Right ventricle myocardium inferior (tissue), 1 donor: ENCODE measurements at regions not wholly inside any gene's neighbourhood (a gene's known extent, or its start where the extent isn't known, plus 50 kb on each side); places are given as distances from the start of the nearest gene placed in this dataset.

Experiments used
- ATAC-seq: fragments of 200-7000 bp; cut with Tn5 transposase; one replicate; pipeline ENCODE4 v1.9.1; 2020; ENCODE audit warnings: mild to moderate bottlenecking, moderate library complexity
- DNase-seq: peaks from one replicate; pipeline ENCODE4 v3.0.0; 2021; ENCODE audit errors: missing footprints
- intact Hi-C: fragments of 100-400 bp; cut with DNase I; formaldehyde crosslinking; loops from one replicate; pipeline ENCODE4 v1.11.0; 2022
- donor health status: DM: no; HTN: yes; CAD: no; lungs with severe emphysema.

DNA sequence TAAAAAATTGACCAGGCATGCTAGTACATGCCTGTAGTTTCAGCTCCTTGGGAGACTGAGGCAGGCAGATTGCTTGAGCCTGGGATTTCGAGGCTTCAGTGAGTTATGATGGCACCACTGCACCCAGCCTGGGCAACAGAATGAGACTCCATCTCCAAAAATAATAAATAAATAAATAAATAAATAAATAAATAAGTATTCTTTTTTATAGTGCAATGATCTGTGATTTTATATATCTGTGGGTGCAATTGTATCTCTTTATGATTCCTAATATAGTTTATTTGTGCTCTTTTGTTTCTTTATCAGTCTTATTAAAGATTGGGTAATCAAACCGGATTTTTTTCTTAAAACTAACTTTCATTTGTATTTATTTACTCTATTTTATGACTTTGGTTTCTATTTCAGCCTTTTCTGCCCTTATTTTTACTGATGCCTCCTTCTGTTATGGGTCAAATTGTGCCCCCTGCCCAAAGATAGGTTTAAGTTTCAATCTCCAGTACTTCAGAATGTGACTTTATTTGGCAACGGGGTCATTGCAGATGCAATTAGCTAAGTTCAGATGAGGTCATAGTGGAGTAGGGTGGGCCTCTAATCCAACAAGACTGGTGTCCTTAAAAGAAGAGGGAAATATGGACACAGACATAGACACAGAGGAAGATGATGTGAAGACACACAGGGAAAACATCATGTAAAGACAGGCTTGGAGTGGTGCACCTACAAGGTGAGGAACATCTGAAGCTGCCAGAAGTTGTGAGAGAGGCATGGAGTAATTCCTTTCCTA, 74.9 kb upstream of the CDC42BPA start:
- DNase-seq (no peak), ATAC-seq (no peak)
- intact Hi-C loops, result no loop called here

- DNase-seq, result no peak
- ATAC-seq, result no peak
- intact Hi-C loops, result no loop called here
Observed at GRCh38 chr1:227391879-227392278, 73.6 kb upstream of the CDC42BPA start.

DNA sequence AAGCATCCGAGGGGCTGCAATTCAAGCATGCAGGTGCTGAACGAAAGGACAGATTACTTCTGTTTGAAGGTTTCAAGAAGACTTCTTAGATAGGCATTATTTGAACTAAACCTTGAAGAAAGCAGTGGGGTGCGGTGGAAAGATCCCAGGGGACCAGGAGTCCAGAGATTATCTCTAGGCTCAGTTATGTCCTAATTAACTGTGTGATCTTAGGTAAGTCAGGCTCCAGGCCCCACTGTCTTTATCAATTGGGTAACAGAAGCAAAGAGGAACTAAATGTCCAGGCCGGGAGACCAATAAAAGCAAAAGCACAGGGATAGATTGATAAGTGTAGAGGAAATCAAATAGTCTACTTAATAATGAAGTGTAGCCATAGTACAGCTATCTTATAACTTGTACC, 72.9 kb upstream of the CDC42BPA start:
- no peak for ATAC-seq
- DNase-seq, result no peak
- intact Hi-C loops, result no loop called here

DNA sequence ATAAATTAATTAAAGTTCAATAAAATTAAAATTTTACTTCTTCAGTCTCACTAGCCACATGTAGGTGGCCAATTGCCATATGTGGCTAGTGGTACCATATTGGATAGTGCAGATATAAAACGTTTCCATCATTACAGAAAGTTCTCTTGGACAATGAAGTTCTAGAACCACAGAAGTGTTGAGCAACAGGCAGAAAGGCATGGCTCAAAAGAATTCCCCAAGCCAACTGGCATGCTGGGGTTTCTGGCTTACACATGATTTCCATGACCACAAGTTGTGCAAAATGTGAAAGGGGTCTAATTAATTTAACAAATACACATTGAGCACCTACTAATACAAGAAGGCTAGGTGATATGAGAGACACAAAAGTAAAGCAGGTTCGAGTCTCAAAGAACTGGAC, 72.2 kb upstream of the CDC42BPA start:
- intact Hi-C loops, result no loop called here
- DNase-seq (no peak), ATAC-seq (no peak)

GRCh38 chr1:227388214-227389168, 70.2 kb upstream of the CDC42BPA start:
- DNase-seq (no peak), ATAC-seq (no peak)
- intact Hi-C loops, result no loop called here

DNA sequence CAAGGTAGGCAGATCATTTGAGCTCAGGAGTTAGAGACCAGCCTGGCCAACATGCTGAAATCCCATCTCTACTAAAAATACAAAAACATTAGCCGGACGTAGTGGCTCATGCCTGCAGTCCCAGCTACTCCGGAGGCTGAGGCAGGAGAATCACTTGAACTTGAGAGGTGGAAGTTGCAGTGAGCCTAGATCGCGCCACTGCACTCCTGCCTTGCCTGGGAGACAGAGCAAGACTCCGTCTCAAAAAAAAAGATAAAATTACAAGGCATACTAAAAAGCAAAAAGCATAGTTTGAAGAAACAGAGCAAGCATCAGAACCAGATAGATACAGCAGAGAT, 61.2 kb upstream of the CDC42BPA start:
- DNase-seq, result no peak
- intact Hi-C loops, result no loop called here
- no peak for ATAC-seq

- ATAC-seq, result no peak
- intact Hi-C loops, result no loop called here
Observed at GRCh38 chr1:227378871-227379554, 60.7 kb upstream of the CDC42BPA start.

DNA sequence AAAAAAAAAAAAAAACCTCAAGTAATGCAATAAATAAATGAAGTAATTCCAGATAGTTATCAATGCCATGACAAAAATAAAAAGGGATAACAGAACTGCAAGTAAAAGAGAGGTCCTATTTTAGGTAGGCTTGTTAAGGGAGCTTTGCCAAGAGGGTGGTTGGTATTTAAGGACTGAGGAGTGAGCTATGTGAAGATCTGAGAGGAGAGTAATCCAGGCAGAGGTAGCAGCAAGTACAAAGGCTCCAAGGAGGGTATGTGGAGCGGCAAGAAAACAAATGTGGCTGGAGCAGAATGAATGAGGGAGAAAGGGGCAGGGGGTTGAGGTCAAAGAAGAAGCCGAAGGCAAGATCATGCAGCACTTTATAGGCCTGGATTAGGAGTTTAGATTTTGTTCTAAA, 59.9 kb upstream of the CDC42BPA start:
- intact Hi-C loops, result no loop called here
- no peak for ATAC-seq
- no peak for DNase-seq

More at GRCh38 chr1:227378871-227379554, 60.7 kb upstream of the CDC42BPA start:
- DNase-seq, result no peak

DNA sequence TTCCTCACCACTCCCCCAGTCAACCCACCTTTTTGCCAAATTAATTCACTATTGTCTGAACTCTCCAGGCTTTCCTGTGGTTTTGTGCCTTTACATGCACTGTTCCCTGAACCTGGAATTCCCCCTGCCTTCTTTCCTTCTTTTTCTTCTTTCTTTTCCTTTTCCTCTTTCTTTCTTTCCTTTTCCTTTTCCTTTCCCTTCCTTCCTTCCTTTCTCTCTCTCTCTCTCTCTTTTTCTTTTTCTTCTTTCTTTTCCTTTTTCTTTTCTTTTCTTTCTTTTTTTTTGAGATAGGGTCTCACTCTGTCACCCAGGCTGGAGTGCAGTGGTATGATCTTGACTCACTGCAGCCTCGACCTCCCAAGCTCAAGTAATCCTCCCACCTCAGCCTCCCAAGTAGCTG, 56.6 kb upstream of the CDC42BPA start:
- intact Hi-C loops, result no loop called here
- DNase-seq, result no peak
- no peak for ATAC-seq

GRCh38 chr1:227372726-227373130, 54.4 kb upstream of the CDC42BPA start:
- intact Hi-C loops, result no loop called here
- DNase-seq (no peak), ATAC-seq (no peak)

GRCh38 chr1:227370533-227371254, 52.4 kb upstream of the CDC42BPA start:
- no peak for ATAC-seq
- intact Hi-C loops, result no loop called here
- DNase-seq, result no peak

DNA sequence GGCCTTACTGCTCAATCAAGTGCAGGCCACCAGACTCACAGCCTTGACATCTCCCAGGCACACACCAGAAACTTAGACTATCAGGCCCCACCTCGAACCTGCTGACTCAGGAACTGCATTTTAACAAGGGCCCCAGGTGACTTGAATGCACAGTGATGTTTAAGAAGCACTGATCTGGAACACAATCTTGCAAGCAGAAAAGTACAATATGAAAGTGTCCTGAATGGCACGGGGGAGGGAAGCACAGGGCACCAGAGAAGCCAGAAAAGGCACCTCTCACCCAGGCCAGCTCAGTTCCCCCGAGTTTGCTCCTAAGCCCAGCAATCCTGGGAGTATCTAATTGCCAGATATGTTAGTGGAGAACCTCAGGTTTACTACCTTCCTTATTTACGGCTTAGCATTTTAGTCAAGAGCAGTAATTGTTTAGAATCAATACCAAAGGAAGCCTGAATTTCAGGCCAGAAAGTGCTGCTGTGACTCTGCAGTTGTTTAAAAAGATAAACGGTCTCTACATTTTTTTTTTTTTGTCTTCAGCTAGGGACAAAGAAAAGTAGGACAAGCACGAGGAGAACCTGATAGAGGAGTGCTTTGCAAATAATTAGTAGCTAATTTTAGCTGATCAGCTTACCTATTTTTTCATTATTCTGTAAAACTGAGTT, 50.9 kb upstream of the CDC42BPA start:
- ATAC-seq (no peak), DNase-seq (no peak)
- intact Hi-C loops, result no loop called here
